ENCODE measurements at regions not wholly inside any gene's neighbourhood (a gene's known extent, or its start where the extent isn't known, plus 50 kb on each side); places are given as distances from the start of the nearest gene placed in this dataset.

GRCh38 chr7:46554688-46555422 lies 633.8 kb upstream of the IGFBP3 start:
- TF ChIP-seq, protein P1, sequence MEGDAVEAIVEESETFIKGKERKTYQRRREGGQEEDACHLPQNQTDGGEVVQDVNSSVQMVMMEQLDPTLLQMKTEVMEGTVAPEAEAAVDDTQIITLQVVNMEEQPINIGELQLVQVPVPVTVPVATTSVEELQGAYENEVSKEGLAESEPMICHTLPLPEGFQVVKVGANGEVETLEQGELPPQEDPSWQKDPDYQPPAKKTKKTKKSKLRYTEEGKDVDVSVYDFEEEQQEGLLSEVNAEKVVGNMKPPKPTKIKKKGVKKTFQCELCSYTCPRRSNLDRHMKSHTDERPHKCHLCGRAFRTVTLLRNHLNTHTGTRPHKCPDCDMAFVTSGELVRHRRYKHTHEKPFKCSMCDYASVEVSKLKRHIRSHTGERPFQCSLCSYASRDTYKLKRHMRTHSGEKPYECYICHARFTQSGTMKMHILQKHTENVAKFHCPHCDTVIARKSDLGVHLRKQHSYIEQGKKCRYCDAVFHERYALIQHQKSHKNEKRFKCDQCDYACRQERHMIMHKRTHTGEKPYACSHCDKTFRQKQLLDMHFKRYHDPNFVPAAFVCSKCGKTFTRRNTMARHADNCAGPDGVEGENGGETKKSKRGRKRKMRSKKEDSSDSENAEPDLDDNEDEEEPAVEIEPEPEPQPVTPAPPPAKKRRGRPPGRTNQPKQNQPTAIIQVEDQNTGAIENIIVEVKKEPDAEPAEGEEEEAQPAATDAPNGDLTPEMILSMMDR (IDR thresholded peaks at IDR 0.05) = no peak
- TF ChIP-seq POLR2A (IDR thresholded peaks at IDR 0.05) = no peak

Measured in thyroid gland (tissue), 4 donors.